MM.1S (cell line): ENCODE measurements at regions not wholly inside any gene's neighbourhood (a gene's known extent, or its start where the extent isn't known, plus 50 kb on each side); places are given as distances from the start of the nearest gene placed in this dataset.

Source experiments
- DNase-seq: peaks from one replicate; pipeline ENCODE4 v3.0.0-alpha.2; 2015
- H2AFZ ChIP-seq: fragments of 300-600 bp; sonication (generic); 2 replicates; pipeline ENCODE4 v1.6.0; 2016; ENCODE audit warnings: antibody characterized with exemption, low read length
- H3F3A ChIP-seq: fragments of 300-600 bp; sonication (generic); 2 replicates; pipeline ENCODE4 v1.6.1; 2016; ENCODE audit warnings: mild to moderate bottlenecking, antibody characterized with exemption, low read length, moderate library complexity, mixed read lengths; ENCODE audit not compliant: insufficient read depth
- H3K27ac ChIP-seq: fragments of 300-600 bp; sonication (generic); 2 replicates; pipeline ENCODE4 v1.5.1; 2016; ENCODE audit warnings: mild to moderate bottlenecking, low read length
- H3K27me3 ChIP-seq: fragments of 300-600 bp; sonication (generic); replicated peaks from 2 replicates; pipeline ENCODE4 v1.6.0; 2016; ENCODE audit warnings: low read length; ENCODE audit not compliant: insufficient read depth
- H3K36me3 ChIP-seq: fragments of 300-600 bp; sonication (generic); replicated peaks from 2 replicates; pipeline ENCODE4 v1.6.1; 2016; ENCODE audit warnings: mild to moderate bottlenecking, low read length, mixed read lengths; ENCODE audit not compliant: insufficient read depth
- H3K4me1 ChIP-seq: fragments of 300-600 bp; sonication (generic); 2 replicates; pipeline ENCODE4 v1.6.1; 2016; ENCODE audit warnings: low read length, mixed read lengths
- H3K4me2 ChIP-seq: fragments of 300-600 bp; sonication (generic); 2 replicates; pipeline ENCODE4 v1.6.0; 2016; ENCODE audit warnings: low read depth, low read length
- H3K4me3 ChIP-seq: fragments of 300-600 bp; sonication (generic); 2 replicates; pipeline ENCODE4 v1.5.1; 2016; ENCODE audit warnings: low read length, mixed read lengths
- H3K79me2 ChIP-seq: fragments of 300-600 bp; sonication (generic); 2 replicates; pipeline ENCODE4 v1.6.1; 2016; ENCODE audit warnings: mixed run types, low read length, mixed read lengths
- H3K9ac ChIP-seq: fragments of 300-600 bp; sonication (generic); 2 replicates; pipeline ENCODE4 v1.6.1; 2016; ENCODE audit warnings: low read length, mixed read lengths
- H3K9me2 ChIP-seq: fragments of 300-600 bp; sonication (generic); replicated peaks from 2 replicates; pipeline ENCODE4 v1.6.1; 2016; ENCODE audit warnings: mild to moderate bottlenecking, low read length, mixed read lengths; ENCODE audit not compliant: insufficient read depth
- H3K9me3 ChIP-seq: fragments of 300-600 bp; sonication (generic); replicated peaks from 2 replicates; pipeline ENCODE4 v1.6.1; 2016; ENCODE audit warnings: mild to moderate bottlenecking, low read length, mixed read lengths; ENCODE audit not compliant: insufficient read depth
- H4K20me1 ChIP-seq: fragments of 300-600 bp; sonication (generic); 2 replicates; pipeline ENCODE4 v1.6.1; 2016; ENCODE audit warnings: mild to moderate bottlenecking, low read length, moderate library complexity, mixed read lengths; ENCODE audit not compliant: insufficient read depth
- CTCF ChIP-seq: fragments of 300-600 bp; sonication (generic); IDR thresholded peaks from 2 replicates; pipeline ENCODE4 v1.5.1; 2016; ENCODE audit warnings: antibody characterized with exemption, low read length, mixed read lengths
- EZH2 ChIP-seq: fragments of 300-600 bp; sonication (generic); optimal IDR thresholded peaks from 2 replicates; pipeline ENCODE3; 2017; ENCODE audit warnings: low read depth, mild to moderate bottlenecking, antibody characterized with exemption, low read length, mixed read lengths
- EZH2phosphoT487 ChIP-seq: fragments of 300-600 bp; sonication (generic); IDR thresholded peaks from 2 replicates; pipeline ENCODE4 v1.6.1; 2018; ENCODE audit warnings: antibody characterized with exemption, low read length

GRCh38 chr16:13322336-13322735, 420.9 kb downstream of the SHISA9 start:
- Histone ChIP-seq H3K4me2 (no peak overlapping the region), H3K79me2 (no peaks in the 10 kb centered on the region), H3K4me1 (no peaks in the 10 kb centered on the region), H4K20me1 (no peaks in the 10 kb centered on the region), H3K9ac (no peak overlapping the region), H3K9me2 (no peaks in the 10 kb centered on the region), H3K27ac (no peak overlapping the region), H3K4me3 (no peak overlapping the region), H2AFZ (no peak overlapping the region), H3K27me3 (no peaks in the 10 kb centered on the region), H3K9me3 (no peaks in the 10 kb centered on the region), H3F3A (no peaks in the 10 kb centered on the region), H3K36me3 (no peaks in the 10 kb centered on the region)
- no peak for TF ChIP-seq EZH2phosphoT487
- no peak for TF ChIP-seq EZH2
- no peak for TF ChIP-seq CTCF
- no peak for DNase-seq

GRCh38 chr16:13324851-13325250, 423.5 kb downstream of the SHISA9 start:
- no peak for DNase-seq
- Histone ChIP-seq H3K4me3 (no peak overlapping the region), H3K9me2 (no peaks in the 10 kb centered on the region), H3K79me2 (no peaks in the 10 kb centered on the region), H3K9ac (no peak overlapping the region), H3K27ac (no peak overlapping the region), H3K4me2 (no peak overlapping the region), H3K9me3 (no peaks in the 10 kb centered on the region), H3K27me3 (no peaks in the 10 kb centered on the region), H4K20me1 (no peaks in the 10 kb centered on the region), H2AFZ (no peak overlapping the region), H3K36me3 (no peaks in the 10 kb centered on the region), H3F3A (no peaks in the 10 kb centered on the region), H3K4me1 (no peaks in the 10 kb centered on the region)
- no peak for TF ChIP-seq EZH2
- no peak for TF ChIP-seq CTCF
- no peak for TF ChIP-seq EZH2phosphoT487

GRCh38 chr16:13325396-13325795, 424.0 kb downstream of the SHISA9 start:
- Histone ChIP-seq H3K27me3 (no peaks in the 10 kb centered on the region), H4K20me1 (no peaks in the 10 kb centered on the region), H2AFZ (no peak overlapping the region), H3K36me3 (no peaks in the 10 kb centered on the region), H3K4me1 (no peaks in the 10 kb centered on the region), H3K9me3 (no peaks in the 10 kb centered on the region), H3K4me2 (no peak overlapping the region), H3K9ac (no peak overlapping the region), H3K9me2 (no peaks in the 10 kb centered on the region), H3K4me3 (no peak overlapping the region), H3K27ac (no peak overlapping the region), H3F3A (no peaks in the 10 kb centered on the region), H3K79me2 (no peaks in the 10 kb centered on the region)
- TF ChIP-seq EZH2phosphoT487, result no peak
- TF ChIP-seq EZH2, result no peak
- no peak for TF ChIP-seq CTCF
- no peak for DNase-seq
